Right hindlimb (tissue), 1 donor: ENCODE measurements at regions not wholly inside any gene's neighbourhood (a gene's known extent, or its start where the extent isn't known, plus 50 kb on each side); places are given as distances from the start of the nearest gene placed in this dataset.
"Not testable (repeated sequence)": the region's sequence is repeated elsewhere in the genome, so short reads cannot be mapped to it uniquely, and the experiment has no call there.

Source experiments
- DNase-seq: peaks from one replicate; pipeline ENCODE4 v3.0.0-alpha.2; 2018

DNA sequence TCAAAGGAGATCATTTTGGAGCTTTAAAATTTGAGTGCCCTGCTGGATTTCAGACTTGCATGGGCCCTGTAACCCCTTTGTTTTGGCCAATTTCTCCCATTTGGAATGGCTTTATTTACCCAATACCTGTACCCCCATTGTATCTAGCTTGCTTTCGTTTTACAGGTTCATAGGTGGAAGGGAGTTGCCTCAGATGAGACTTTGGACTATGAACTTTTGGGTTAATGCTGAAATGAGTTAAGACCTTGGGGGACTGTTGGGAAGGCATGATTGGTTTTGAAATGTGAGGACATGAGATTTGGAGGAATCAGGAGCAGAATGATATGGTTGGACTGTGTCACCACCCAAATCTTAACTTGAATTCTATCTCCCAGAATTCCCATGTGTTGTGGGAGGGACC lies 250.6 kb downstream of the MFSD1 start:
- not testable (repeated sequence) for DNase-seq

- no peak for DNase-seq
Observed at GRCh38 chr3:159057621-159058020, 255.8 kb downstream of the MFSD1 start.

DNA sequence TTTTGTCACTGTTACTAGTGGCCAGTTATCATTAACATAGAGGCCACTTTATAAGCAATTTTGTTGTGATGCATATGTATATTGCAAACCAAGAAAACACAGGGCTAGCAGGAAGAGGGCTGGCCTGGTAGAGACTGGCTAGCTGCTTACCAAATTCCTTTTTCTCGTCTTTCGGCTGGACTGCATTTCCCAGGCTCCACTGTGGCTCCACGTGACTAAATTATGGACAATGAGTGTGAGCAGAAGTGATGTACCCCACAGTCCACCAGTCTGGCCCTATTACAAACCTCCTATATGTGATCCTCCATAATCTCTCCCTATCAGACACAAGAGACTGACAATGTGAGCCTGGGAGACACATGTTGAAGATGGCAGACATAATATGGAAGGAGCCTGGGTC lies 257.0 kb downstream of the MFSD1 start:
- DNase-seq = no peak

- DNase-seq = no peak
Observed at GRCh38 chr3:159059395-159059794, 257.5 kb downstream of the MFSD1 start.

- no peak for DNase-seq
Observed at GRCh38 chr3:159062734-159063410, 261.0 kb downstream of the MFSD1 start.

- no peak for DNase-seq
Observed at GRCh38 chr3:159069091-159069490, 267.2 kb downstream of the MFSD1 start, which contains the start of gene IQCJ. IQCJ (plus strand) TSS chr3:159069319.

DNA sequence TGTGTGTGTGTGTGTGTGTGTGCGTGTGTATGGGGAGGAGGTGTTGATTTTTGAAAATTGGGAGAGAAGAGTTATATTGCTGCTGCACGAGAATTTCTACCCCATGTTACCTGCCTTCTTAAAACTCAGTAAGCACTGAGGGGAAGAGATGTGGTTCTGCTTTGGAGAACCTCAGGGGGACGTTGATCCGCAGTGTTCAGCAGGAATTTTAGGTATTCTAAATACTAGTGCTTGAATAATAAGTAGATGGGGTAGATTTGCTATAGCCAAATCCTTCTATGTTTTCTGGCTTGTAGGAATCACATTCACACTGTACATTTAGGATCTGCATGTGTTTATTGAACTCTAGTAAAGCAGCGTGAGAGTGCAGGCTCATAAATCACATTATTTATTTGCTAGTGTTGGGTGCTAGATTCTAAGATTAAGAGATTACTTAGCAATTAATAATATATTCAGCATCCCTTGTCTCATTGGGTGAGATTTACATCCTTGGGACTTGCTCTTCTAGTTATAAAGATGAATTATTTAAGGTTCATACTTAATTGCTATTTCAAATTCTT lies 268.1 kb downstream of the MFSD1 start:
- DNase-seq = no peak

- no peak for DNase-seq
Observed at GRCh38 chr3:159074756-159075701, 273.2 kb downstream of the MFSD1 start.

- no peak for DNase-seq
Observed at GRCh38 chr3:159077860-159078259, 276.0 kb downstream of the MFSD1 start.

GRCh38 chr3:159080256-159080655 lies 278.4 kb downstream of the MFSD1 start:
- DNase-seq = no peak

- no peak for DNase-seq
Observed at GRCh38 chr3:159080821-159081220, 279.0 kb downstream of the MFSD1 start.

GRCh38 chr3:159082519-159082918 lies 280.7 kb downstream of the MFSD1 start:
- no peak for DNase-seq

DNA sequence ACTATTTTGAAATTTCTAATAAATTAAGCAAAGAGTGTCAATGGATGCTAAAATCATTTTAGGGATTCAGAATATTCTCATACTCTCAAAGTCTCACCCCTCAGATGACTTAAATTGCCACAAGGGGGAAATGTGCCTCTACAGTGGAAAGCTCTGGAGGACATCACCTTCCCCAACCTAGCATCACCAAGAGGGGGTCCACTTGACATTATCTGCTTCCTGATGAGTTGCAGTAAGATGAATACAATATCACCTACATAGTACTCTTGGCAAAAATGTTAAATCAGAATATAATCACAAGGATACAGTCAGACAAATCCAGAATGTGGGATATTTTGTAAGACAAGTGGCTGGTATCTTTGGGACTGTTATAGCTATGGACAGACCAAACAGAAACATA lies 290.1 kb downstream of the MFSD1 start:
- no peak for DNase-seq

GRCh38 chr3:159102001-159102400 lies 300.1 kb downstream of the MFSD1 start:
- DNase-seq = no peak

DNA sequence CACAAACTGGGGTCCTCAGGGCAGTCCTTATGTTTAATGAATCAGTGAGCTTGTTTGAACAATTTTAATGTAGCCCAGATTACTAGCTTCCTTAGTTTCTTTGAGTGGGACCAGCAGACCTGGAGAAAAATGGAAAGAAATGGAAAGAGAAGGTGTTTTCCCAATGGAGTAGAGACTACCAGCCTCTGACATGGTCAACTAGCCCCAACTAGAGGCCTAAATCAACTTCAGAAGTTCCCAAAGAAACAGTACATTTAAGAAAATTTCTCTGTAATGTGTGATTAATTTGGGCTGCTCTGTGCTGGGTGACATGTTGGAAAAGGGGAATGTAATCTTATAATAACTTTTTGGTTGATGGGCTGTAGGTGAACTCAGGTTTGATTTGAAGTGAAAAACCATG lies 310.9 kb downstream of the MFSD1 start:
- no peak for DNase-seq

GRCh38 chr3:159113221-159113875 lies 311.5 kb downstream of the MFSD1 start:
- no peak for DNase-seq

DNA sequence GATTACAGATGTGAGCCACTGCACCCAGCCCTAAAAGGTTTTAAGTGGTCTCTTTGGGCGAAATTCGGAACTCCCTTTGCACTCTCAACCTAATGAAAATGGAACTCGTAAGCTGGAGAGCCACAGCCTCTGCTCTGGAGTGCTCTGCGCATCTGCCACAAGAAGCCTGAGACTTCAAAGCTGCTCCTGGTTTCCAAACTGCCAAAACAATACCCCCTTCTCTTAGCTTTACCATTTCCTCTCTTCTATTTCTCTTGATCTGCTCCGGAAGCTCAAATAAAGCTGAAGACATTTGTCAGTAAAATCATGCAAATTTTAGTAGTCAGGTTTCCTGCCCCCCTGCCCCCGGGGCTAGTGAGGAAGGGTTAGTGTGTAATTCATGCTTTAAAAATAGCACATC lies 312.7 kb downstream of the MFSD1 start:
- no peak for DNase-seq

DNA sequence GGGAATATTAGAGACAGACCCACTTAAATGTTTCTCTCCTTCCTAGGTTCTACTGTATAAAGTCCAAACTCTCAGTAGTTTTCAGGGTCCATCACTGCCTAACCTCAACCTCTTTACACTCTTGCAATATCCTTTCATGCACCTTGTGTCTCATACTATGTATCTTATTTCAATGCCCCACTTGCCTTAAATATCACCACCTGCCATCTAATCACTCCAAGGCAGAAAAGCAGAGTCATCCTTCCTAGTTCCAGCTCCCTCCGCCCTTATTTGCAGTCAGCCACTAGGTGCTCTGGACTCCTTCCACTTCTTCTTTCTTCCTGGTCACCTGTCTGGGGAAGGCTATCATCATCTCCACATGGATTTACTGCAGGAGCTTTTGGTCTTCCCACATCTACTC lies 322.0 kb downstream of the MFSD1 start:
- DNase-seq = no peak

DNA sequence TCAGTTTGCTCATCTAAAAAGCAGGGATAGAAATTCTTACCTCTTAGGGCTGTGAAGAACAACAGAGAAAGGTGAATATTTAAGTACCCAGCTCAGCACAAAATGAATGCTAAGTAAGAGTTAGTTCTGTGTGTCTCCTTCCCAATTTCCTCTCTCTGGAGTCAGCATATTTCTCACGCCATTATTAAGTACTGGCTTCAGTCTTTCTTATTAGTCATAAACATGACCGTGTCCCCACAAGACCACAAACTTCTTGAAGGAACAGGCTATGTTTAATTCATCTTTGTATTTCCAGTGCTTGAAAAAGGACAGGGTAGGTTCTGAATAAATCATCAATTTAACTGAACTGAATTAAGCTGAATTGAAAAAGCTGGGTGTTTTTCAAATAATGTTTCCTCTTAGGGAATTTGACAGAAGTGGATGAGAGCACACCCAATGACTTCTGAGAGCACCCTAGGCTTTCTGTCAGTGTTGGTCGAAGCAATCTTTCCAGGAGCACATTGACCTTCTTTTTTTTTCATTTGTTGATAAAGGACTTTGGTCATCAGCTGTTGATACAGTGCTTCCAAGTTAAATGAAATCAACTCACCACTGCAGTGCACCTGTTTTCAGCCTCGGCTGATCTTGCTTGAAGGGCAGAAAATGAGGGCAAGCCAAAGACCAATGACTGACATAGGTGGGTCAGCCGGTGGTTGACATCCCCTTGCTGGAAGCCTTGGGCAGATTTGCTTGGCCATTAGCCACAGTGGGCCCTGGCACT lies 324.6 kb downstream of the MFSD1 start:
- DNase-seq = no peak

GRCh38 chr3:159127021-159127392 lies 325.2 kb downstream of the MFSD1 start:
- DNase-seq = no peak

GRCh38 chr3:159128628-159129027 lies 326.8 kb downstream of the MFSD1 start:
- no peak for DNase-seq

GRCh38 chr3:159130108-159130507 lies 328.3 kb downstream of the MFSD1 start:
- DNase-seq = no peak

DNA sequence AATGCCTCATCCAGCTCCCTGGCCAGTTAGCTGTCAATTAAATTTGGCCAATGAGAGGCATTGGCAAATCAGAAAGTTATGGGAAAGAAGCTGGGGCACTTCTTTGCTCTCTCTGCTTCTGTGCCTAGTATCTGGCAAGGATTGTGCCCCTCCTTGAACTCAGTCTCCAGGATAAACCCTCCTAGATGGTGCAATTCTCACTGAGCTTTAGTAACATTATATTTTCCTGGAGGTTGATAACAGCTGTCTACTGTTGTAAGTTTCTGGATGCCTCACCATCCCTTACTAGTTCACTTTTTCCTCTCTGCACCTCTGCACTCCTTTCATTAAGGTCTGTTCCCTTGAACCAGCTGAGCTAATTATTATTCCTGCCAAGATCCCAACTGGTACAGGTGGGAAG lies 329.5 kb downstream of the MFSD1 start:
- no peak for DNase-seq
